OCI-M2 (cell line): ENCODE measurements at regions not wholly inside any gene's neighbourhood (a gene's known extent, or its start where the extent isn't known, plus 50 kb on each side); places are given as distances from the start of the nearest gene placed in this dataset.
A peak's percentile ranks its signal among the peaks of the same experiment; 100 is the strongest.
"Not testable (repeated sequence)": the region's sequence is repeated elsewhere in the genome, so short reads cannot be mapped to it uniquely, and the experiment has no call there.

Experiments used
- DNase-seq: peaks from one replicate; lab custom pipeline; 2025; ENCODE audit not compliant: unreplicated experiment; lab: John Stamatoyannopoulos, UW

- no peak for DNase-seq
These were observed 608.9 kb upstream of the LCORL start for GRCh38 chr4:18630218-18631110.

GRCh38 chr4:18627447-18628005 lies 606.0 kb upstream of the LCORL start:
- no peak for DNase-seq

- no peak for DNase-seq
These were observed 605.4 kb upstream of the LCORL start for GRCh38 chr4:18626996-18627395.

- DNase-seq: no peak
These were observed 604.8 kb upstream of the LCORL start for GRCh38 chr4:18626366-18626765.

GRCh38 chr4:18621186-18621585 lies 599.6 kb upstream of the LCORL start:
- no peak for DNase-seq

GRCh38 chr4:18616720-18617119 lies 595.2 kb upstream of the LCORL start:
- no peak for DNase-seq

GRCh38 chr4:18611026-18611425 lies 589.5 kb upstream of the LCORL start:
- no peak for DNase-seq

GRCh38 chr4:18608908-18609533 lies 587.5 kb upstream of the LCORL start:
- DNase-seq: no peak

- not testable (repeated sequence) for DNase-seq
These were observed 581.1 kb upstream of the LCORL start for GRCh38 chr4:18602610-18603009.

GRCh38 chr4:18593297-18594002 lies 571.9 kb upstream of the LCORL start:
- peak; percentile 8 for DNase-seq

GRCh38 chr4:18582841-18583240 lies 561.3 kb upstream of the LCORL start:
- DNase-seq: no peak

GRCh38 chr4:18578307-18578706 lies 556.8 kb upstream of the LCORL start:
- DNase-seq: no peak

GRCh38 chr4:18572481-18572880 lies 550.9 kb upstream of the LCORL start:
- no peak for DNase-seq

- no peak for DNase-seq
These were observed 549.8 kb upstream of the LCORL start for GRCh38 chr4:18571301-18571761.

GRCh38 chr4:18570370-18570769 lies 548.8 kb upstream of the LCORL start:
- no peak for DNase-seq

GRCh38 chr4:18568600-18568999 lies 547.0 kb upstream of the LCORL start:
- DNase-seq: no peak

GRCh38 chr4:18566970-18567799 lies 545.6 kb upstream of the LCORL start:
- no peak for DNase-seq

GRCh38 chr4:18559492-18559891 lies 537.9 kb upstream of the LCORL start:
- DNase-seq: no peak

GRCh38 chr4:18556402-18556801 lies 534.8 kb upstream of the LCORL start:
- DNase-seq: no peak

GRCh38 chr4:18540349-18540748 lies 518.8 kb upstream of the LCORL start:
- DNase-seq: no peak

GRCh38 chr4:18538121-18538520 lies 516.6 kb upstream of the LCORL start:
- DNase-seq: no peak
